ENCODE measurements at regions not wholly inside any gene's neighbourhood (a gene's known extent, or its start where the extent isn't known, plus 50 kb on each side); places are given as distances from the start of the nearest gene placed in this dataset.
"Not testable (repeated sequence)": the region's sequence is repeated elsewhere in the genome, so short reads cannot be mapped to it uniquely, and the experiment has no call there.

DNA sequence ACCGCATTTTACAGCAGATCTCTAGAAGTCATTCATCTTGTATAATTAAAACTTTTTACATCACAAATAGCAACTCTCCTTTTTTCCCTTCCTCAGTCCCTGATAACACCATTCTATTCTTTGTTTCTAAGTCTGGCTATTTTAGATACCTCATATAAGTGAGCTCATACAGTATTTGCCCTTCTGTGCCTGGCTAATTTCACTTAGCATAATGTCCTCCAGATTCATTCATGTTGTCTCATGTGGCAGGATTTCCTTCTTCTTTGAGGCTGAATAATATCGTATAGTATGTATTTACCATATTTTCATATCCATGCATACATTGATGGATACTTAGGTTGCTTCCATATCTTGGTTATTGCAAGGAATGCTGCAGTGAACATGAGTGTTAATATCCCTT is 362.0 kb downstream of the RFC3 start (continued):
- TF ChIP-seq, protein P1, sequence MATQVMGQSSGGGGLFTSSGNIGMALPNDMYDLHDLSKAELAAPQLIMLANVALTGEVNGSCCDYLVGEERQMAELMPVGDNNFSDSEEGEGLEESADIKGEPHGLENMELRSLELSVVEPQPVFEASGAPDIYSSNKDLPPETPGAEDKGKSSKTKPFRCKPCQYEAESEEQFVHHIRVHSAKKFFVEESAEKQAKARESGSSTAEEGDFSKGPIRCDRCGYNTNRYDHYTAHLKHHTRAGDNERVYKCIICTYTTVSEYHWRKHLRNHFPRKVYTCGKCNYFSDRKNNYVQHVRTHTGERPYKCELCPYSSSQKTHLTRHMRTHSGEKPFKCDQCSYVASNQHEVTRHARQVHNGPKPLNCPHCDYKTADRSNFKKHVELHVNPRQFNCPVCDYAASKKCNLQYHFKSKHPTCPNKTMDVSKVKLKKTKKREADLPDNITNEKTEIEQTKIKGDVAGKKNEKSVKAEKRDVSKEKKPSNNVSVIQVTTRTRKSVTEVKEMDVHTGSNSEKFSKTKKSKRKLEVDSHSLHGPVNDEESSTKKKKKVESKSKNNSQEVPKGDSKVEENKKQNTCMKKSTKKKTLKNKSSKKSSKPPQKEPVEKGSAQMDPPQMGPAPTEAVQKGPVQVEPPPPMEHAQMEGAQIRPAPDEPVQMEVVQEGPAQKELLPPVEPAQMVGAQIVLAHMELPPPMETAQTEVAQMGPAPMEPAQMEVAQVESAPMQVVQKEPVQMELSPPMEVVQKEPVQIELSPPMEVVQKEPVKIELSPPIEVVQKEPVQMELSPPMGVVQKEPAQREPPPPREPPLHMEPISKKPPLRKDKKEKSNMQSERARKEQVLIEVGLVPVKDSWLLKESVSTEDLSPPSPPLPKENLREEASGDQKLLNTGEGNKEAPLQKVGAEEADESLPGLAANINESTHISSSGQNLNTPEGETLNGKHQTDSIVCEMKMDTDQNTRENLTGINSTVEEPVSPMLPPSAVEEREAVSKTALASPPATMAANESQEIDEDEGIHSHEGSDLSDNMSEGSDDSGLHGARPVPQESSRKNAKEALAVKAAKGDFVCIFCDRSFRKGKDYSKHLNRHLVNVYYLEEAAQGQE (IDR thresholded peaks at IDR 0.05), result no peak
- TF ChIP-seq RXRA (IDR thresholded peaks at IDR 0.05) (no peak), HNF4G (IDR thresholded peaks at IDR 0.05) (no peak)

DNA sequence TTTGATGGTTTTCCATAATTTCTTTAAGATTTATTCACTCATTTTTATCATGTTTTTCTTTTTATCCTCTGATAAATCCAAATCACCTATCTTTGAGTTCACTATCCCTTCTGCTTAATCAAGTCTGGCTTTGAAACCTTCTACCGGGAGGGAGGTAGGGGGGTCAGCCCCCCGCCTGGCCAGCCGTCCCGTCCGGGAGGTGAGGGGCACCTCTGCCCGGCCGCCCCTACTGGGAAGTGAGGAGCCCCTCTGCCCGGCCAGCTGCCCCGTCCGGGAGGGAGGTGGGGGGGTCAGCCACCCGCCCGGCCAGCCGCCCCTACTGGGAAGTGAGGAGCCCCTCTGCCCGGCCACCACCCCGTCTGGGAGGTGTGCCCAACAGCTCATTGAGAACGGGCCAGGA is 363.3 kb downstream of the RFC3 start:
- not testable (repeated sequence) for H3K9ac ChIP-seq (ENCODE audit: low read depth in 1 of 2, low read length in 2 of 2); H3K36me3 ChIP-seq (ENCODE audit: control insufficient read depth in 4 of 4, insufficient read depth in 3 of 4, low read depth in 1 of 4, low read length in 3 of 4); H3K4me3 ChIP-seq (ENCODE audit: low read depth in 1 of 3, low read length in 3 of 3); H3K27ac ChIP-seq (ENCODE audit: low read depth in 1 of 2, low read length in 2 of 2); H3K4me1 ChIP-seq (ENCODE audit: control insufficient read depth in 4 of 4, insufficient read depth in 4 of 4, low read length in 3 of 4); DNase-seq (ENCODE audit: low spot score); H3K9me3 ChIP-seq (ENCODE audit: control insufficient read depth in 4 of 4, low read length in 3 of 4); H3K27me3 ChIP-seq (ENCODE audit: control insufficient read depth in 4 of 4, insufficient read depth in 4 of 4, low read length in 3 of 4)
- WGBS, result 97% methylated on average over 15 of the region's 16 CpGs

DNA sequence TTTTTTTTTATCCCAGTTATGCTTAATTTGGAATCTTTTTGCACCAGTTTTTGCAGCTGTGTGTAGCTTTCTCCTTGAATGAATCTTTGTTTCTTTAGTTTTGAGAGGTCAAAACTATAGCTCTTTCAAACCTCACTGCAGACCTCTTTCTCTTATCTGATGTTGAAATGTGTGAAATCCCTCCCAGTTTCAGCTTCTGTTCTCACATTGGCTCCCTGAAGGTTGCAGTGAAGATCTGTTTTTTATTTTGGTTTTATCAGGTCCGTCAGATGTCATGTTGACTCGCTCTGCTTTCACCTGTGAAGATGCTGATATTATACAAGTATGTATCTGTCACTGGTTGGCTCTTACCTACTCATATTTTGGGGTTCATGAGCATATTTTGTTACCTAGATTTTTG is 372.0 kb downstream of the RFC3 start:
- WGBS, result 82% methylated on average over 2 of the region's 2 CpGs
- H3K27me3 ChIP-seq (ENCODE audit: control insufficient read depth in 4 of 4, insufficient read depth in 4 of 4, low read length in 3 of 4), result no peaks in the 10 kb centered on the region
- H3K9me3 ChIP-seq (ENCODE audit: control insufficient read depth in 4 of 4, low read length in 3 of 4), result no peaks in the 10 kb centered on the region
- no peaks in the 10 kb centered on the region for H3K36me3 ChIP-seq (ENCODE audit: control insufficient read depth in 4 of 4, insufficient read depth in 3 of 4, low read depth in 1 of 4, low read length in 3 of 4)
- H3K27ac ChIP-seq (ENCODE audit: low read depth in 1 of 2, low read length in 2 of 2), result no peak overlapping the region
- no peak overlapping the region for H3K4me3 ChIP-seq (ENCODE audit: low read depth in 1 of 3, low read length in 3 of 3)
- TF ChIP-seq ZBTB33 (IDR thresholded peaks at IDR 0.05), result no peak
- TF ChIP-seq GABPA (IDR thresholded peaks at IDR 0.05 in 1 of 2, conservative IDR thresholded peaks at IDR 0.05 in 1 of 2), result no peak
- TF ChIP-seq EGR1 (IDR thresholded peaks at IDR 0.05; ENCODE audit: low read depth in 2 of 2), result no peak
- no peaks in the 10 kb centered on the region for H3K4me1 ChIP-seq (ENCODE audit: control insufficient read depth in 4 of 4, insufficient read depth in 4 of 4, low read length in 3 of 4)
- no peak overlapping the region for H3K9ac ChIP-seq (ENCODE audit: low read depth in 1 of 2, low read length in 2 of 2)
- no peak for DNase-seq (ENCODE audit: low spot score)

DNA sequence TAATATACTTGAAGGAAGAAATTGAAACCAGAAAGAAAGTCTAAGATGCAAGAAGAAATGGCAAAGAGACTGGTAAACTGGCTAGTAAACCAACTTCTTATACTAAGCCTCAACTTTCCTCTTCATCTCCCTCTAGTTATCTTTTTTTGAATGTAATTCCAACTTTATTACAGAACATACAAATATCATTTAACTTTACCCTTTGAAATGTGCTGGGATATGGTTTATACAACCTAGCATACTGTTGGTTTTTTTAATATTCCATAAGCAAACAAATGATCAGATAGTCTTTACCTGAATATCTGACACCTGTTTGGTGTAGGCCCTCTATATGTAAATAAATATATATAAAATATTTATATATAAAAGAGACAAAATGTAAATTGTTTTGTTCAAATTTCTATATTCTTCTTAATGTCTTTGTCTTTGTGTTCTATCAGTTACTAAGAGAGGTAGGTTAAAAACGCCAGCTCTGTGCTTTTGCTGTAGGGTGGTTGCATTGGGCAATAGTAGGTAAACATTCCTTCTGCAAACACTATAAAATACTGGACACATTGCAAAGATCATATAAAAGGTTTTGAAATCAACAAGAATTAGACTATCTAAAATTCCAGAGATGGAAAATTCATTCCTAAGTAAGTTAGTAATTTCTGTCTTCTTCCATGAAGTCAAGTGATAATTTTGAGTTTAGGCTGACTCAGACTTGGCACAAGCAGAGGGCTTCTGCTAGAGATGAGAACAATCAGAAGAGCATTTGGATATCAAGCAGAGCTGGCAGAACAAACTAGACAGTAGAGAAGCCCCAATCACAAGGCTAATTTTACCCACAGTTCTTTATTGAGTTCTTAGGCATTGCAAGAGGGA is 383.3 kb downstream of the RFC3 start:
- no peak for DNase-seq (ENCODE audit: low spot score)
- Histone ChIP-seq H3K27me3 (ENCODE audit: control insufficient read depth in 4 of 4, insufficient read depth in 4 of 4, low read length in 3 of 4) (no peaks in the 10 kb centered on the region), H3K36me3 (ENCODE audit: control insufficient read depth in 4 of 4, insufficient read depth in 3 of 4, low read depth in 1 of 4, low read length in 3 of 4) (no peaks in the 10 kb centered on the region), H3K27ac (ENCODE audit: low read depth in 1 of 2, low read length in 2 of 2) (no peak overlapping the region), H3K9me3 (ENCODE audit: control insufficient read depth in 4 of 4, low read length in 3 of 4) (no peaks in the 10 kb centered on the region), H3K4me1 (ENCODE audit: control insufficient read depth in 4 of 4, insufficient read depth in 4 of 4, low read length in 3 of 4) (peaks cover 0 to 6% (median 2%) of the 10 kb centered on the region in 4 donors), H3K9ac (ENCODE audit: low read depth in 1 of 2, low read length in 2 of 2) (no peak overlapping the region), H3K4me3 (ENCODE audit: low read depth in 1 of 3, low read length in 3 of 3) (no peak overlapping the region)
- 28% methylated on average over 1 of the region's 1 CpG for whole genome bisulfite sequencing
- peak in 1 of 2 donors; percentile 4 for TF ChIP-seq RAD21 (IDR thresholded peaks at IDR 0.05)
- TF ChIP-seq JUND (IDR thresholded peaks at IDR 0.05), result peak in 1 of 2 donors; percentile 32
- no peak for TF ChIP-seq HNF4G (IDR thresholded peaks at IDR 0.05)
- no peak for TF ChIP-seq ATF3 (IDR thresholded peaks at IDR 0.05)
- TF ChIP-seq TAF1 (conservative IDR thresholded peaks at IDR 0.05), result no peak
- TF ChIP-seq, protein P1 (IDR thresholded peaks at IDR 0.05), result no peak
- peak in 1 of 2 donors; percentile 16 for TF ChIP-seq RXRA (IDR thresholded peaks at IDR 0.05)
- no peak for TF ChIP-seq FOXA1 (IDR thresholded peaks at IDR 0.05)
- peak; percentile 11 to 12 for TF ChIP-seq HNF4A (conservative IDR thresholded peaks at IDR 0.05)
- TF ChIP-seq EGR1 (IDR thresholded peaks at IDR 0.05; ENCODE audit: low read depth in 2 of 2), result no peak
- TF ChIP-seq, protein P2, sequence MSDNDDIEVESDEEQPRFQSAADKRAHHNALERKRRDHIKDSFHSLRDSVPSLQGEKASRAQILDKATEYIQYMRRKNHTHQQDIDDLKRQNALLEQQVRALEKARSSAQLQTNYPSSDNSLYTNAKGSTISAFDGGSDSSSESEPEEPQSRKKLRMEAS (IDR thresholded peaks at IDR 0.05), result no peak
- no peak for TF ChIP-seq NR2F2 (IDR thresholded peaks at IDR 0.05)

Measured in liver (tissue), 7 donors.